Gastrocnemius medialis (tissue), 4 donors: ENCODE measurements at regions not wholly inside any gene's neighbourhood (a gene's known extent, or its start where the extent isn't known, plus 50 kb on each side); places are given as distances from the start of the nearest gene placed in this dataset.

Source experiments
- CTCF ChIP-seq, 5 experiments: fragments of 450-650 bp in 3 of 5; fragments of 200-600 bp in 2 of 5; sonication (generic) in 2 of 5; IDR thresholded peaks in 4 of 5; conservative IDR thresholded peaks in 1 of 5; 1 replicate in 4 of 5; 2 replicates in 1 of 5; pipeline ENCODE4 v1.5.1; 2016 to 2019; ENCODE audit warnings: antibody characterized with exemption in 5 of 5, mild to moderate bottlenecking in 3 of 5, moderate library complexity in 3 of 5
- POLR2A ChIP-seq, 2 donors: fragments of 450-650 bp; IDR thresholded peaks; one replicate each; pipeline ENCODE4 v1.6.1; 2017; ENCODE audit warnings: antibody characterized with exemption in 2 of 2, mild to moderate bottlenecking in 2 of 2, moderate library complexity in 2 of 2

- TF ChIP-seq CTCF (IDR thresholded peaks at IDR 0.05 in 4 of 5, conservative IDR thresholded peaks at IDR 0.05 in 1 of 5) (no peak), POLR2A (IDR thresholded peaks at IDR 0.05) (no peak)
Observed at GRCh38 chr9:7436754-7437153, 362.8 kb downstream of the DMAC1 start.
